ENCODE measurements at regions not wholly inside any gene's neighbourhood (a gene's known extent, or its start where the extent isn't known, plus 50 kb on each side); places are given as distances from the start of the nearest gene placed in this dataset.
"Not testable (repeated sequence)": the region's sequence is repeated elsewhere in the genome, so short reads cannot be mapped to it uniquely, and the experiment has no call there.

DNA sequence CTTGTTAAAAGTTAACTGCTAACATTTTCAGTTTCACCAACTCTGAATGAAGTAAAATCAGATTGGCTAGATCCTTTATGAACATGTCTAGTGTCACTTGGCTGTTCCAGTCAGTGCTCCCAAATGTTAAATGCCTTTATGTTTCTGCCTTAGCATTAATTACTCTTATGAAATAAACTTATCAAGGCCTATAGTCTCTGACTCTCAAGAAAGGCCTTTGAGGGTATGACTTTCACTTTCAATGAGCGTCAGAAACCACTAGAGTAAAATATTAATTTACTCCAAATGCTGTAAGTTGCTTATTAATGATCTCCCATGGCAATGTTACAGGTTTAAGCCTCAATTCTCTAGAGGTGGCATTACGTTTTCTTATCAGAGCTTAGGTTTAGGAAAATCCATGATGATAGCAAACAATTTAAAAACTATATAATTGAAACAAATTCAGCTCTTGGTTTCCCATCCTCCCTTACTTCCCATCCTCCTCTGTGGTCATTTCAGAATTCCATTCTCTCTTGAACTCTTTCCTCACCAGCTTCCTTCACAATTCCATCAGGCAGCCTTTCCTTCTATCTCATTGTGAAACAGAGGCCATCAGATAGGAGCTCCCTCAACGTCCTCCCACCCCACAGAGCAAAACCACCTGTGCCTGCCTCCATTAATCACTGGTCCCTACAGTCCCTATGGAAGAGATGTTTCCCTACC, 108.6 kb upstream of the COP1 start:
- ATAC-seq: no peak
- in situ Hi-C loops (cut with MboI): no loop called here

DNA sequence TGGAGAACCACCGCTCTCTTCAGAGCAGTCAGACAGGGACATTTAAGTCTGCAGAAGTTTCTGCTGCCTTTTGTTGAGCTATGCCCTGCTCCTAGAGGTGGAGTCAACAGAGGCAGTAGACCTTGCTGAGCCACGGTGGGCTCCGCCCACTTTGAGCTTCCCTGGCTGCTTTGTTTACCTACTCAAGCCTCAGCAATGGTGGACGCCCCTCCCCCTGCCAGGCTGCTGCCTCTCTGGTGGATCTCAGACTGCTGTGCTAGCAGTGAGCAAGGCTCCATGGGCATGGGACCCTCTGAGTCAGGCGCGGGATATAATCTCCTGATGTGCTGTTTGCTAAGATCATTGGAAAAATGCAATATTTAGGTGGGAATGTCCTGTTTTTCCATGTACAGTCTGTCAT, 89.5 kb upstream of the COP1 start:
- H3K4me1 ChIP-seq (replicated peaks in 1 of 2; ENCODE audit: control insufficient read depth in 2 of 2, insufficient read depth in 2 of 2, low read length in 2 of 2); H3K4me3 ChIP-seq; H4K20me1 ChIP-seq (replicated peaks; ENCODE audit: control insufficient read depth, insufficient read depth, low read length); CTCF ChIA-PET (ENCODE audit: low intra/inter-chr PET ratio); H3K36me3 ChIP-seq (ENCODE audit: control insufficient read depth, insufficient read depth, low read length); ATAC-seq; H3K27me3 ChIP-seq (ENCODE audit: control insufficient read depth in 2 of 2, insufficient read depth in 2 of 2, low read length in 2 of 2); in situ Hi-C loops (cut with MboI); H3K9me1 ChIP-seq (ENCODE audit: control insufficient read depth, insufficient read depth, low read length); H3K4me2 ChIP-seq (ENCODE audit: insufficient read depth, low read length); BruUV-seq (replicated peaks); H3K27ac ChIP-seq (ENCODE audit: extremely low read depth, low read depth, low read length); FAIRE-seq; H3K9me3 ChIP-seq (replicated peaks; ENCODE audit: control insufficient read depth, insufficient read depth, low read depth, low read length); intact Hi-C loops (cut with micrococcal nuclease); H3K79me2 ChIP-seq (ENCODE audit: control insufficient read depth, insufficient read depth, low read length); H2AFZ ChIP-seq (ENCODE audit: low read depth, low read length); H3K9ac ChIP-seq (ENCODE audit: insufficient read depth in 1 of 2, low read depth in 2 of 2, low read length in 2 of 2): not testable (repeated sequence)
- peak in 1 of 4 experiments; percentile 11 for DNase-seq (ENCODE audit: extremely low read depth in 1 of 4, low spot score in 3 of 4)
- POLR2A ChIA-PET: interaction anchor here (0.6 to 0.7 kb wide), 3 partner anchors 9 to 730 kb away, joined by 3 to 4 read pairs (median 4); no protein-coding TSS in a partner anchor
- WGBS (ENCODE audit: insufficient coverage, low coverage, missing lambda C conversion rate): 0% methylated on average over 6 of the region's 6 CpGs

More for the DNA sequence above, 108.6 kb upstream of the COP1 start:
- H3K4me1 ChIP-seq (replicated peaks in 1 of 2; ENCODE audit: control insufficient read depth in 2 of 2, insufficient read depth in 2 of 2, low read length in 2 of 2): peaks cover 0 to 4% of the 10 kb centered on the region in 2 experiments; a peak in 1 of 5 replicates
- FAIRE-seq: no peak
- no peaks in the 10 kb centered on the region for H3K36me3 ChIP-seq (ENCODE audit: control insufficient read depth, insufficient read depth, low read length)
- H3K79me2 ChIP-seq (ENCODE audit: control insufficient read depth, insufficient read depth, low read length): no peaks in the 10 kb centered on the region
- H3K4me2 ChIP-seq (ENCODE audit: insufficient read depth, low read length): no peak overlapping the region
- ChIA-PET CTCF (ENCODE audit: low intra/inter-chr PET ratio) (no interaction called here), POLR2A (no interaction called here)
- DNase-seq (ENCODE audit: extremely low read depth in 1 of 4, low spot score in 3 of 4): no peak
- intact Hi-C loops (cut with micrococcal nuclease): no loop called here
- H3K9ac ChIP-seq (ENCODE audit: insufficient read depth in 1 of 2, low read depth in 2 of 2, low read length in 2 of 2): no peak overlapping the region
- no peaks in the 10 kb centered on the region for H3K27me3 ChIP-seq (ENCODE audit: control insufficient read depth in 2 of 2, insufficient read depth in 2 of 2, low read length in 2 of 2)
- H3K9me3 ChIP-seq (replicated peaks; ENCODE audit: control insufficient read depth, insufficient read depth, low read depth, low read length): no peaks in the 10 kb centered on the region
- H3K9me1 ChIP-seq (ENCODE audit: control insufficient read depth, insufficient read depth, low read length): no peaks in the 10 kb centered on the region
- 0% methylated on average over 3 of the region's 3 CpGs for WGBS (ENCODE audit: insufficient coverage, low coverage, missing lambda C conversion rate)
- H2AFZ ChIP-seq (ENCODE audit: low read depth, low read length): no peak overlapping the region
- TF ChIP-seq ZNF512 (tag; IDR thresholded peaks at IDR 0.05) (no peak), MED1 (CRISPR knock-in tag; IDR thresholded peaks at IDR 0.05; ENCODE audit: borderline replicate concordance) (no peak), FOXM1 (IDR thresholded peaks at IDR 0.05; ENCODE audit: low read depth) (no peak), FOXM1 (CRISPR knock-in tag; IDR thresholded peaks at IDR 0.05; ENCODE audit: low read depth) (no peak), PKNOX1 (IDR thresholded peaks at IDR 0.05) (no peak), XRCC4 (IDR thresholded peaks at IDR 0.05; ENCODE audit: extremely low read depth, insufficient read depth, insufficient read length) (no peak), BDP1 (IDR thresholded peaks at IDR 0.05; ENCODE audit: insufficient read depth, insufficient read length) (no peak), TRIM24 (IDR thresholded peaks at IDR 0.05) (no peak), BRCA1 (IDR thresholded peaks at IDR 0.05) (no peak), BRCA1 (CRISPR knock-in tag; IDR thresholded peaks at IDR 0.05) (no peak)
- H3K4me3 ChIP-seq: no peak overlapping the region
- no peaks in the 10 kb centered on the region for H4K20me1 ChIP-seq (replicated peaks; ENCODE audit: control insufficient read depth, insufficient read depth, low read length)
- H3K27ac ChIP-seq (ENCODE audit: extremely low read depth, low read depth, low read length): no peak overlapping the region
- BruUV-seq (replicated peaks): no TSS peak
